HL-60/S4 treated with retinoic acid at 250 ng/mL for 4 days and 3 days (cell line): ENCODE measurements at regions not wholly inside any gene's neighbourhood (a gene's known extent, or its start where the extent isn't known, plus 50 kb on each side); places are given as distances from the start of the nearest gene placed in this dataset.

Source experiments
- in situ Hi-C: fragments of 300-500 bp; cut with MboI; formaldehyde crosslinking; loops from 2 replicates; pipeline ENCODE4 v1.7.0; 2022; ENCODE audit warnings: low sequenced_read_pairs

DNA sequence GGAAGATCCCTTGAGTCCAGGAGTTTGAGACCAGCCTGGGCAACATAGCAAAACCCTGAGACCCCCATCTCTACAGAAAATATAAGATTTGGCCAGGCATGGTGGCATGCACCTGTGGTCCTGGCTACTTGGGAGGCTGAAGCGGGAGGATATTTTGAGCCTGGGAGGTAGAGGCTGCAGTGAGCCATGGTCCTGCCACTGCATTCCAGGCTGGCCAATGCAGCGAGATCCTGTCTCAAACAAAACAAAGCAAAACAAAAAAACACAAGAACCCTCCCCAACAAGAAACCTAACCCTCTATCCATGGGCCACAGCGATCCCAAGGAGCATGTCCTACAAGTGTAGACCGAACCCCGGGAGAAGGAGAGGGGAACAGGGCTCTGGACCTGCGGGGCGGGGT is 133.3 kb downstream of the MGAT5B start:
- in situ Hi-C loops: no loop called here

DNA sequence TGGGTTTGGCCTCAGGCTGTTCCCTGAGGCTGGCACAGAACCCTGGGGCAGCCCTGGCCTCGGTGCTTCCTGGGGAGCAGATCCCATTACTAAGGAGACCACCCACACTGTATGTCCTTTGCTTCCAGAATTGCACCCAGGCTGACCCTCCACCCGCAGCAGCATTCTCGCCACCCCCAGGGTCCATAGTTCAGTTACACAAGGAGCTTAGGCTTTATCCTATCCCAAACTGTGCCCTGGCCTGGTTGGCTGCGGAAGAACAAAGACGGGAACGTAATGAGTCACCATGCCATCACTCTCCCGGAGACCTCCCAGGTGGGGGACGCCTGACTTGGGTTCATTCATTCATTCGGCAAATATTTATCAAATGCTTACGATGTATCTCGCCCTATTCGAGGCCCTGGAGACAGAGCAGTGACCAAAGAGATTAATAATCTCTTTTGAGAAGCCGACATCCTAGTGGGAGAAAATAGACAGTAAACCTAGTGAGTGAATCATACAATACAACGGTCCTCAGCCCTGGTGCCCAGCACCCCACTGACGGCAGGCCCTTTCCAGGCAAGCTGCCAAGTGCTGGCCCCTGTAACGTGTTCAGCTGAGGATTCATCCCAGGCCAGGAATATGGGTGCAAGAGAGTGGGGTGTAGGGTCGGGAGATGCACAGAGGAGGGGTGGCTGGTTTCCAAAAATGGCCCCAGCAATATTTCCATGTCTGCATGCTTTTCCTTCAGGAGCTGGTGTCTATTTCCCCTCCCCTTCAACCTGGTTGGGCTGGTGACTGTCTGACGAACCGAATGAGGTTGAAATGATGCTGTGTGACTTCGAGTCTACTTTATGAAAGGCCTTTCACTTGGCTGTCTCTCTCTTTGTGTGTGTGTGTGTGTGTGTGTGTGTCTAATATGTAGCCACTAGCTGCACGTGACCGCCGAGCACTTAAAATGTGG is 134.2 kb downstream of the MGAT5B start:
- in situ Hi-C loops: no loop called here

- in situ Hi-C loops: no loop called here
Measured at GRCh38 chr17:77003699-77004098, 135.5 kb downstream of the MGAT5B start.

DNA sequence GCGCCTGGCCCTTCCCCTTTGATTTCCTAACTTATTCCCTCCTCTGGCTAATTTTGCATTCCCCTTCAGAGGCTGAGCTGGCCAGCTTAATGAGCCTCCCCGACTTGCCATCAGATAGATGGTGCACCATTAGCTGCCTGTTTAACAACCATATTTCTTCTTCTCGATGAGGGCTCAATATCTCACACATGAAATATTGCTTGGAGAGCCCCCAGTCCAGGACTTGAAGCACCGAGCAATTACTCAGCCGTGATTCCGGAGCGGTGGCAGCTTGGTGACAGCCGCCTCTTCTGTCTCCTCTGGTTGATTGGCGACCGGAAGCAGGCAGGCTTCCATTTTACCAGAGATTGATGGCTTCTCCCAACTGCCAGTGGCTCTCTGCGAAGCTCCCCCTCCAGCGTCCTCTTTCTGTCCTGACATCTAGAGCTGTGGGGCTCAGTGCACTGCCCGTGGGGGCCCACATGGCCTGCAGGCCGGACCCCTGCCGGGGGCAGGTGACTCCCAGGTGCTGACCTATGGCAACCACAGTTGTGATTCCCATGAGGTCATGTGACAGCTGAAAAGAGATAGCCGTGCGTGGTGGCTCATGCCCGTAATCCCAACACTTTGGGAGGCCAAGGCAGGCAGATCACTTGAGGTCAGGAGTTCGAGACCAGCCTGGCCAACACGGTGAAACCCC is 133.7 kb upstream of the SEC14L1 start:
- in situ Hi-C loops: no loop called here

GRCh38 chr17:77009877-77010276 is 130.9 kb upstream of the SEC14L1 start:
- in situ Hi-C loops: no loop called here

DNA sequence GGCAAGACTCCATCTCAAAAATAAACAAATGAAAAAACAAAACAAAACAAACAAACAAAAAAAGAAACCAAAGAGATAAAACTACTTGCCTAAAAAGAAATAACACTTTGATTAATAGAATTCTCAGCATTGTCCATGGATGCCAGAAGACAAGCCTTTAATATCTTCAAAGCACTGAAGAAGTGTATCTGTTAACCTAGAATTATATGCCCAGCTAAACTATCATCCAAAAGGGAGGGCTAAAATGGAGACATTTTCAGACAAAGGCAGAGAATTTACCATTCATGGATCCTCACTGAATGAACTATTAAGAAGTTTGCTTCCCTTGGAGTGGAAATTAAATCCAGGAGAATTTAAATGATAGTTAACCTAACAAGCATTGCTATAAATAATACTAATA is 130.1 kb upstream of the SEC14L1 start:
- in situ Hi-C loops: no loop called here

- in situ Hi-C loops: no loop called here
Measured at GRCh38 chr17:77011173-77012011, 129.4 kb upstream of the SEC14L1 start.

- in situ Hi-C loops: no loop called here
Measured at GRCh38 chr17:77018504-77018903, 122.3 kb upstream of the SEC14L1 start.

DNA sequence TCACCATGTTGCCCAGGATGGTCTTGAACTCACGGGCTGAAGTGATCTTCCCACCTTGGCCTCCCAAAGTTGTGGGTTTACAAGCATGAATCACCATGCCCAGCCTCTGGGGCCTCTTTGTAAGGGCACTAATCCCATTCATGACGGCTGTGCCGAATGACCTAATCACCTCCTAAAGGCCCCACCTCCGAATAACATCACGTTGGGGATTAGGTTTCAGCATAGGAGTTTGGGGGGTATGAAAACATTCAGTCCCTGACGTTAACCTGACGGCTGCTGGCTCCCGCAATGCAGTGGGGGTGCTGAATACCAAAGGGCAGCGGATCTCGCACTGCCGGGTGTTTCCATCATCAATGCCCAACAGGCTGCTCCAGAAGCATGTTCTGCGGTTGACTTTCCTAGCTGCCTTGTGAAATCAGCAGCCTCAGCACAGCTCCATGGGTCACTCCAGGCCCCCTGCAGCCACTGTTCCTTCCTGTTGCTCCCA is 120.8 kb upstream of the SEC14L1 start:
- in situ Hi-C loops: no loop called here

- in situ Hi-C loops: no loop called here
Measured at GRCh38 chr17:77020973-77021372, 119.8 kb upstream of the SEC14L1 start.

GRCh38 chr17:77022766-77023165 is 118.0 kb upstream of the SEC14L1 start:
- in situ Hi-C loops: no loop called here

DNA sequence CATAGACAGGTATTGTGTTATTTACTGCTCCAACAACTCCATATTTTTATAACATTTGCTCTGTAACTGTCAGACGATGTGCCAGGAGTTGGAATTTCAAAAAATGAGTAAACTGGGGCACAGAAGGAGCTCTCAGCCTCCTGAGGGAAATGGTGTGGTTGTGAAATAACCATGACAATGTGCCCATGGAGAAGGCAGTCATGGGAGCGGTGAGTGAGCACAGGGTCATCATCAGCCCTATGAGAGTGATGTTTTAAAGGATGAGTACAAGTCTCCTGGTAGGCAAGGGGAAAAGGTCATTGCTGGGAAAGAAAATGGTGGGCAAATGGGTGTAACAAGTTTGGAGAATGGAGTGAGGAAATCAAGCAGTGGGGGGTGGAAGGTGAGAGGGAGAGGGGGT is 115.0 kb upstream of the SEC14L1 start:
- in situ Hi-C loops: no loop called here

DNA sequence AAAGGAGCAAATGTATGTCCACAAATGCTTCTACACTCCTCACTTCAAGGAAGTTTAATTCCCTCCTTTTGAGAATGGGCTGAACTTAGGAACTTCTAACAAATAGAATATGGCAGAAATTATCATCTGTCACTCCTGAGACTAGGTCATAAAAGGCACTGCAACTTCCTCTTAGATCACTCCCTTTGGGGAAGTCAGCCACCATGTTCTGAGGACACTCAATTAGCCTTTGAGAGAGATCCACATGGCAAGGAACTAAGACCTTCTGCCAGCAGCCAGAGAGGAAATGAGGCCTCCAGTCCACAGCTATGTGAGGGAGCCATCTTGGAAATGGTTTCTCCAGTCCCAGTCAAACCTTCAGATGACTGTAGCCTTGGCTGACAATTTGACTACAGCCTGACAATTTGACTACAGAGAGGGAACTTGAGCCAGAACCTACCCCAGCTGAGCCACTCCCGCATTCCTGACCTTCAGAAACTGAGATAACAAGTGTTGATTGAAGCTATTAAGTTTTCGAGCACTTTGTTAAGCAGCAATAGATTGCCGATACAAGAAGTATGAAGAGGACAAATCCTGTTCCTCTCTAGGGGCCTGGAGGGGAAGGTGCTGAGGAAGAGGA is 113.4 kb upstream of the SEC14L1 start:
- in situ Hi-C loops: no loop called here

- in situ Hi-C loops: no loop called here
Measured at GRCh38 chr17:77028900-77029299, 111.9 kb upstream of the SEC14L1 start.

DNA sequence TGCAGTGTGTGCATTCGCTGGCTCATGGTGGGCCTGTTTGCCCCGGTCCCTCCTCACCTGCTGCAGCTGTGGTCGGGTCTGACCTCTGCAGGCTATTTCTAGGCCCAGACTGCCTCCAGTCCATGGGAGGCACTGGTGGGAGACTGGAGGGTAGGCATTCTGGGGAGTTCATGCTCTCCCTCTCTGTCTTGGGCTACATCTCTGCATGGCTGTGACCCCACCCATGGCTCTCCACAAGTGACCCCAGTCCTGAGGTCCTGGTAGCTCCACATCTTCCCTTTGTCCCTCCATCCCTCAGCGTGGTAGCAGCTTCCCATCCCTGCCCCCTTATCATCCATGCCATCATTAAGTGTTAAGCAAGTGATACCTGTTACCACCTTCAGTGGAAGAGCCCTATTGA is 107.8 kb upstream of the SEC14L1 start:
- in situ Hi-C loops: no loop called here

- in situ Hi-C loops: no loop called here
Measured at GRCh38 chr17:77033892-77034404, 106.8 kb upstream of the SEC14L1 start.

GRCh38 chr17:77034677-77035424 is 105.9 kb upstream of the SEC14L1 start:
- in situ Hi-C loops: no loop called here

DNA sequence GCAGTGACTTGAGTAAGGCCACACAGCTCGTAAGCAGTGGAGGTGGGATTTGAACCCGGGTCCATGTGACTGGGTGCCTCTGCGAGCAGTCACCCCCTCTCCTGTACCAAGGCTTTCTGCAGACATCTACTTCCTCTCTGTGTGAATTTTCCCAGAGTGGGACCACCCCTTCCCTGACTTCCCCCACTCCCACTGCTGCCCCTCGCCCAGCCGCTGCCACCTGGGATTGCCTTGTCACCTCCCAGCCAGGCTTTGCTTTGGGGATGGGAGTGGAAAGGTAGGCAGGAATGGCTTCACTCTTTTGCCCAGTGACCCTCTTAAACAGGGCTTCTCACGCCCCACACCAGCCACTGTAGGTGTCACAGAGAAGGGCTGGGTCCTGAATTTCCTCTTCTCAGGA is 105.2 kb upstream of the SEC14L1 start:
- in situ Hi-C loops: no loop called here

- in situ Hi-C loops: no loop called here
Measured at GRCh38 chr17:77036136-77036840, 104.5 kb upstream of the SEC14L1 start.
